ENCODE measurements at regions not wholly inside any gene's neighbourhood (a gene's known extent, or its start where the extent isn't known, plus 50 kb on each side); places are given as distances from the start of the nearest gene placed in this dataset.
"Not testable (repeated sequence)": the region's sequence is repeated elsewhere in the genome, so short reads cannot be mapped to it uniquely, and the experiment has no call there.

DNA sequence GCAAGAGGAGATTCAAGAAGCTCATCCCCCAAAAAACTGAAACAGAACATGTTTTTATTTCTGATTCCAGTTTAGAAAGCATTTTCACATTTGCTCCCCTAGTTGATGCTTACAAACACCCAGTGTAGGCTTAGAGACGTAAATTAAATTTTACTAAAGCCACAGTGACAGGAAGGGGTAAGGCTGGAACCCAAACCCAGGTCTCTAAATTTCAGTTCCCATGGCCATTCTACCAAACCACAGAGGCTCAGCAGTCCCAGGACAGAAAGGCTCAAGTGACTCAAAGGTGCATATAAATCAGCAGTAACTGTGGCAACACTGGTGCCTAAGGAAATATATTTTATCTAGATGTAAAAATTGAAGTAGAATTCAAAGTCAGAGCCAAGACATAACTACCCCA, 128.7 kb downstream of the CEP120 start:
- ChIA-PET CTCF (no interaction called here), POLR2A (no interaction called here)

DNA sequence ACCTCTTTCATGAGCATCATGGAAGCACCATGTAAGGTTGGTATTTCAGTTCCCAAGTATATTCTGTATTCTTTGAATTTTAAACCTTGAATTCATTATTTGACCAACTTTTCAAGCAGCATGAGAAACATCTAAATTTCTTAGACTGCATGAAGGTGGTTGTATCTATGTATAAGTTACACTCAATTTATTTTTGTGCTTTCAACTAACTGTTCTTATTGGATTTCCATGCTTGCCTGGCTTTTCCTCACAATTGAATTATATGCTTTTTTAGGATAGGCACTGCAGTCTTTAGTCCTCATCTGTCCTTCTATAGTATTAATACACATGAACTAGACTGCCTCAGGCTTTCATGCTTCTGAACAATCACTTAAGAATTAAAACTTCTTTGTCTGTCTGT, 134.0 kb downstream of the CEP120 start:
- ChIA-PET POLR2A (no interaction called here), CTCF (no interaction called here)

DNA sequence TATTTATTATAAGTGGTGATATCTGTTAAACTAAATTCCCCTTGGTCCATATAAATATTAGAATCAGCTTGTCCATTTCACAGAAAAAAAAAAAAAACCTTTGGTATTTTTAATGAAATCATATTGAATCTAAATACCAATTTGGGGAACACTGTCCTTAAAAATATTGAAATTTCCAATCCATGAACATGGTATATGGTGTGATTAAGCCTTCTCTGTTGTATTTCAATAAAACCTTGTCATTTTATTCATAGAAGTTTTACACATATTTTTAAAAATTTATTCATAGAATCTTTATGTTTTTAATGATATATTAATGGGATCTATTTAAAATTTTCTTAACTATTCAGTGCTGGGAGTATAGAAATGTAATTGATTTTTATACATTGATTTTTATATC, 135.3 kb downstream of the CEP120 start:
- CTCF ChIA-PET: no interaction called here
- POLR2A ChIA-PET: no interaction called here

DNA sequence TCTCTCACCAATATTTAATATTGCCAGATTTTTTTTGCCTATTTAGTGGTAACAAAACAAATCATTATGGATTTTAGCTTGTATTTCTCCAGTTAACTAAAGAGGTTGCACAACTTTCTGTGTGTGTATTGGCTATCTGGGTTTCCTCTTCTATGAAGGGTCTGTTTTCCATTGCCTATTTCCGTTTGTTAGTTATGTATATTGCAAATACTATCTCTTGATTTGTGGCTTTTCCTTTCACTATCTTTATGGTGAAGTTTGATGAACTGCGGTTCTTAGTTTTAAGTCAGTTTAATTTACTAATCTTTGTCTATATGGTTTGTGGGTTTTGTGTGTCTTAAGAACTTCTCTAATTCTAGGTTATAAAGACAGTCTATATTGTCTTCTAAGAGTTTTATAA, 136.3 kb downstream of the CEP120 start:
- CTCF ChIA-PET: no interaction called here
- POLR2A ChIA-PET: no interaction called here

DNA sequence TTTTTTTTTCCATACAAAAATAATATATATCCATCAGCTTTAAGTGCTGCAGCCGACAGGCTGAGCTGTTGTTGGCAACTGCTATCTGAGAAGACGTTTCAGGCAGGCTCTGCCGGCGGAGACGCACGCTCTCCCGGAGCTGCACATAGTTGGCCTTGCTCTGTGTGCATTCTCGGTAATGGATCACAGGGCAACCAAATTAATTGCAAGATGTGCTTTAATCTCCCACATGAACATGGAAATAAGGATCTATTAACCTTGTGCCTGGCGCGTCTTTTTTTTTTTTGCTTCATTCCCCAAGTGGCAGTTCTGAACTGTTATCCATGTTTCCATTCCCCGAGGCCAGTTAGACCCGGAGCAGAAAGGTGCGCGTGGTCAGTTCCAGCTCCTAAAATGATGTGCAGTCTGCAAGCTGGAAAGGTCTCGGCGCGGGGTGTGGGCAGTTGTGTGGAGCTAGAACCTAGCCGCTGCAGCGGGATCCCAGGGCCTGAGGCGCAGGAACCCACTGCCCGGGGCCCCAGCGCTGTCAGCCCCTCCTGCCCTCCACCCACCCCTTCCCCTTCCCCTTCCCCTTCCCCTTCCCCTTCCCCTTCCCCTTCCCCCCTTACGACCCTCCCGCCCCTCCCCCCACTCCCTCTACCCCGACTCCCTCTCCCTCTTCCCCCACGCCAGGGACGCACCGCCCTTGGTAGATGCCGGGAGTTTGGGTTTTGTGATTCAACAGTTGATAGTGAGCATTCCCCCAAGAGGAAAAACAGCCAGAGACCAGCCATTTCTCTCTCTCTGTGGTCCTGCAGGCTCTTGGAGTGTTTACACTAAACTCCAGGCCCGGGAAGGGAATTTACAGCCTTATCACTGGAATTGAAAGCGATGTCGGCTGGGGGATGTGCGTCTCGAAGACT, 137.8 kb downstream of the CEP120 start:
- CTCF ChIA-PET: no interaction called here

DNA sequence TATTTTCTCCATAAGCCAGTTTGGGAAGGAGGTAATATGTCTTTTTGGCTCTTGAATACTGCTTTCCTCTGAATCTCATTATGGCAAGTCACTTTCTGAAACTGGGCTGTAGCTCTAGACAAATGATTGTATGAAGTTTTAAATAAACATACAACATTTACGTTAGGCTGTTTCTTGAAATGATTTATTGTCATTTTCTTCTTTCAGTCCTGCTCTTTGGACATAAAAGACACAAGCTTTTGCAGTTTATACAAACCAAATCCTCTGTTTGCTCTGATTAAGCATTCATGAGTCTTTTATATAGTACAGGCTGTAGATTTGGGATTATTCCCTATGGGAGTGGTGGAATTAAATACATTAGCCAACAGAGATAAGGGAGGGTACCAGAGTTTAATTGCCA, 139.7 kb downstream of the CEP120 start:
- POLR2A ChIA-PET: no interaction called here
- CTCF ChIA-PET: no interaction called here

More for the DNA sequence above, 137.8 kb downstream of the CEP120 start:
- POLR2A ChIA-PET: no interaction called here

DNA sequence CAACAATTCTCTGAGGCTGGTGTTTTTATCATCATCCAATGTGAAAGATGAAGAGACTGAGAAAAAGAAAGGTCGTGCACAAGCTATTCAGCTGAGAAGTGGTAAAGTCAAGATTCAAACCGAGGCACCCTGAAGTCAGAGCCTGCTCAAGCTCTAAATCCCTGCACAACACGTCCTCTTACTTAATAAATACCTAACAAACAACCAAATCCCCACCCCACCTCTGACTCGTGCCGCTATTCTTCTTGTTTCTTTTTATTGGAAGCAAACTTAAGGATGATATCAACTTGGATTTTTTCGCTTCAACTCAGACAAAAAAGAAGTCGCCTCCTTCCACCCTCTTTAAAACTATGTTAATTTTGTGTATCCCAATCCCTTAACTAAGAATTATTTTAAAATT, 140.2 kb downstream of the CEP120 start:
- POLR2A ChIA-PET: no interaction called here
- CTCF ChIA-PET: no interaction called here

DNA sequence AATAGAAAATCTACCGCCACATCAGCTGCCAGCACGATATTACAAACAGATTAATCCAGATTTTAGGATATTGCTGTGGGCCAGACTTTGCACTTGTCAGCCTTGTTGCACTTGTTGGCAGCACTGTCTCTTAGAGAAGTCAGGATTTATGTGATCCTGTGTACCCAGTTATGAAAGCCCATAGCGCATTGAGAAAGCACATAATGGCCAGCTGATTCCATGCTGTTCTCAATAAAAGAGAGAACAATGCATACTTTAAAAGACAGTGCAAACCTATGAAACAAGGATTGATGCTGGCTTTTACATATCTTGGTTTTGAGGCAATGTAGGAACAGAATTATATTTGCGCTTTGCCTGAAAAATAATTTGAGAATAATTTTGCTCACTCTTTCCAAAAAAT, 140.8 kb downstream of the CEP120 start:
- CTCF ChIA-PET: no interaction called here

DNA sequence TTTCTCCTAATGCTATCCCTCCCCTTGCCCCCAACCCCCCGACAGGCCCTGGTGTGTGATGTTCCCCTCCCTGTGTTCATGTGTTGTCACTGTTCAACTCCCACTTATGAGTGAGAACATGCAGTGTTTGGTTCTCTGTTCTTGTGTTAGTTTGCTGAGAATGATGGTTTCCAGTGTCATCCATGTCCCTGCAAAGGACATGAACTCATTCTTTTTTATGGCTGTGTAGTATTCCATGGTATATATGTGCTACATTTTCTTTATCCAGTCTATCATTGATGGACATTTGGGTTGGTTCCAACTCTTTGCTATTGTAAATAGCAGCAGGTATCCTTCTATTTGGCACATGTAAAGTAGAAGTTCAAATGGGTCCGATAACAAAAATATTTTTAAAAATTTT, 142.3 kb downstream of the CEP120 start:
- POLR2A ChIA-PET, CTCF ChIA-PET: not testable (repeated sequence)

More for the DNA sequence above, 140.8 kb downstream of the CEP120 start:
- POLR2A ChIA-PET: no interaction called here

DNA sequence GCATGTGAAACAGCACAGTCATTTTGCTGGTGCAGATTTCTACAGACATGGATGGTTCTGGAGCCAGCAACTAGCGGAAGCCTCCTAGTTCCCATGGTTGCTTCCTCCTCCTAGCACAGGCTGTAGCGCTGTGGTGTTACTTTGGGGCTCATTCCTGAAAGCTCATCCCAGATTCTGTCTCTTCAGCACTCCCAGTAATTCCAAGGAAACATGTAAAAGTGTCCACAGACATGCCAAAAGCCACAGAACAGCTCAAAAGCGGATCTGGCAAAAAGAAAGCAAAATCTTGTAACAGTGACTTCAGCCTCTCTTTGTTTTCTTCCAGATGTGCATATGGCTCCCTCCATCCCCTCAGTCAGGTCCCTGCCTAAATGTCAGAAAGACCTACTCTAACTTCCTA, 144.1 kb downstream of the CEP120 start:
- ChIA-PET POLR2A (no interaction called here), CTCF (no interaction called here)

DNA sequence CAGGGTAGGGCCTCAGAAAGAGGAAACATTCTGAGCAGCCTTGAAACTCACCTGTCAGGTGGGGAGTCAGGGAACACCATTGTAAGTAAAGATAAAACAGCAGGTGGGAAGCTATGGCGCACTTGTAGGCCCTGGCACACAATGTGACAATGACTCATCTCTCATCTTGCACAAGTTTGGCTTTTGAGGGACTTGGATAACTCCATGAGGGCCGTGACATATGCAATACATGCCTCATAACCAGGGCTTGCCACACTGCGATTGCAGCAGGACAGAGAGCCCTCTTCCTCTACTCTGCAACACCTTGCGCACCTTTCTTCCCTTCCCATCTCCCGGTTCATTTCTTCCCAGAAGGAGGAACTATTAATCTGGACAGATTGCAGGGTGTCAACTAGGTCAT, 144.9 kb downstream of the CEP120 start:
- ChIA-PET POLR2A (no interaction called here), CTCF (no interaction called here)

DNA sequence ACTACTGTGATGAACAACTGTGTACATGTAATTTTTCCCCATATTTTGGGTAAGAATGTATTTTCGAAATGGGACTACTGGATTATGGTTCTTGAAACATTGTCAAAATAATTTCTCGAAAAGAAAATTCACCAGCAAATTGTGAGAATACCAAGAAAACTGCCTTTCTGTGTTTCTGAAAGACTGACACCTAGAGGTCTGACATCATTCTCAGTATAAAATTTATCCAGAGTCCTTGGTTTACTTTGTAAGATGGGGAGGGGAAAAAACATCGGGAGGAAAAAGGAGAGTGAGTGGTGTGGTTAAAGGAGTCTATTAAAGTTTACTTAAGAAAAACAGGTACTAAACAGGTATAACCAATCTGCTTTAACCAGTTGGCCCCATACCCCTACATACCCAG, 149.2 kb downstream of the CEP120 start:
- ChIA-PET CTCF (no interaction called here), POLR2A (no interaction called here)

DNA sequence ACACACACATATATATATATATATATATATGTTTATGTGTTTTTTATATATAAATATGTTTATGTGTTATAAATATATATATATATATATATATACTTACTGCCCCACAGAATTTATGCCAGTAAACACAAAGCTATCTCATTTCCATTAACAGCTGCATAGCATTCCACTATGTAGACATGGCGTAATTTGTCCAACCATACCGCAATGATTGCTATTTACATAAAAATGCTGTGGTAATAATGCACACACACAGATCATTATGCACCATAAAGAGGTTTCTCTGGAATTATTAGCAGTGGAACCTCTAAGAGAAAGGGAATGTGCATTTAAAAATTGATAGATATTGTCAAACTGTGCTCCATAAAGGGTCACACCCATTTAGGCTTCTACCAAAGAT, 150.1 kb downstream of the CEP120 start:
- ChIA-PET POLR2A (no interaction called here), CTCF (no interaction called here)

DNA sequence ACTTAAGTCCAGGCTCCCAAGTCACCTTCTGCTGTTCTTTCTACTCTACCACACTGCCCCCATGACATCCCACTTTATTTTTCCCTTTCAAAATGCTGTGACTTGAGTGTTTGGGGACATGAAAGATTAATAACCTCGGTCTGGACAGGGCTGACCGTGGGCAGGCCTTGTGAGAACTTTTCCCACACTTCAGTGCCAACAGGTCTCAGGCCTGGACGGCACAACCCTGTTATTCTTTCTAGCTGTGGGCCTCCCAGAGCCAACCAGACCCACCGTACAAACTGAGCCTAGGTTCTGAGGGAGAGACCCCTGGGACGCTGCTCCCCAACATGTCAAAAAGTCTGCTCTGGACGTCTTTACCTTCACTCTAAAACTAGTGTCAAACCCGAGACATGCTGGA, 153.4 kb downstream of the CEP120 start:
- ChIA-PET CTCF (no interaction called here), POLR2A (no interaction called here)

DNA sequence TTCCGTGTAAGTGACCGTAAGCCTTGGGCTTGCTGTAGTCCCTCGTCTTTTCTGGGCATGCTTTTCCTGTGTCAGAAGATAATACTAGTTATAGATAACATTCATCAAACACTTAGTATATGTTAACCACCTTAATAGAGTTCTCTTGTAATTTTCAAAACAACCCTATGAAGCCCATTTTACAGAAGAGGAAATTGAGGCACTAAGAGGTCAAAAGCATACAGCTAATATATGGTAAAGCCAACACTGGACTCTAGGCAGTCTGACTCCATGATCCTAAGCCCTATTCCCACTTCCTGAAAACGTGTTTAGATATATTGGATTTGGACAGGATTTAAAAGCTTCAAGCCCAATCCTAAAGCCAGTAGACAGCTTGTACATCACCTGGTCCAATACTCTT, 153.8 kb downstream of the CEP120 start:
- POLR2A ChIA-PET: no interaction called here
- CTCF ChIA-PET: no interaction called here

DNA sequence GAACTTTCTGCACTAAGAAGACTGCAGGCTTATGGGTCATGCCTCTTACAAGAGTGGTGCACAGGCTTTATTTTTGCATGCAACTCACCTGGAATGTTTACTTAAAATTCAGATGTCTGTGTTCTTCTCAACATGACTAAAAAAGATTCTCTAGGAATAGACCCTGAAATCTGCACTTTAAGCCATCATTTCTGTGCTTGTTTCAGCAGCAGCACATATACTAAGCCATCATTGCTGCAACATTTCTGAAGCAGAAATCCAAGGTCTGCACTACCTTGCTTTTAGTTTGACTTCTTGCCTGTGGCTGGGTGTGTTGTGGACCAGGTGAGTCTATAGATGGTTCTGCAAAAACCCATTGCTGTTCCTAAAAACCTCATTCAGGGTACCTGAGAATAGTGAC, 156.8 kb downstream of the CEP120 start:
- CTCF ChIA-PET: no interaction called here
- POLR2A ChIA-PET: no interaction called here

DNA sequence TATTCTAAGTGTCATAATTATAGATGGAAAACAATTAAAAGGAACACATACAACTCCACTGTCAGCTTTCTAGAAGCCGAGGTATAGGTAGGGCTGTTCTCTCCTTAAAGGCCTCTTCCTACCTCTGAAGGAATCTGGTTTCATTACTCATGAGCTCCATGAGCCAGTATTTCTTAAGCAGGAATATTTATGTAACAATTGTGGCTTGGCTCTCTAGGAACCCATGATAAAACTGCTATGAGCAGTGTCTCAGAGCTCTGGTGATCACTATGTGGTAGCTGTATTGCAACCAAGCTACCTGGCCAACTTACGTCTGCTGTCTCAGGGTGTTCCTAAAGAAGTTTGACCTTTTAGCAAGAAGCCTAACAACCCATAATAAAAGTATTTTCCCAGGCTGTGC, 157.7 kb downstream of the CEP120 start:
- ChIA-PET CTCF (no interaction called here), POLR2A (no interaction called here)

DNA sequence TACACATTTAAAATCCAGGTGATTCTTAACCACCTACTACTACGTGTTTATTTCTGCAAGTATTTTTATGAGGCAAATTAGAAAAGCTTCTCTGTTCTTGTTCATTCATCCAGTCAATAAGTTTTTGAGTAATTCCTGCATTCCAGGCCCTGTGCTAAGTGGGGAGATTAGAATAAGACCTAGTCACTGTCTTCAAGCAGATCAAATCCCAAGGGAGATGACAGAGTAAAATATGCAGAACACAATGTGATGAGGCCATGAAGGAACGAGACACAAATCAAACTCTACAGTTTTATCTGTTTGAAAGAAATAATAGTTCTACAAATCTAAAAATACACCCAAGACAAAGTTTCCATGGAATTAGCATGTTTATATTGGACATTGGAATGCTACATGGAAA, 158.8 kb downstream of the CEP120 start:
- POLR2A ChIA-PET: no interaction called here
- CTCF ChIA-PET: no interaction called here

DNA sequence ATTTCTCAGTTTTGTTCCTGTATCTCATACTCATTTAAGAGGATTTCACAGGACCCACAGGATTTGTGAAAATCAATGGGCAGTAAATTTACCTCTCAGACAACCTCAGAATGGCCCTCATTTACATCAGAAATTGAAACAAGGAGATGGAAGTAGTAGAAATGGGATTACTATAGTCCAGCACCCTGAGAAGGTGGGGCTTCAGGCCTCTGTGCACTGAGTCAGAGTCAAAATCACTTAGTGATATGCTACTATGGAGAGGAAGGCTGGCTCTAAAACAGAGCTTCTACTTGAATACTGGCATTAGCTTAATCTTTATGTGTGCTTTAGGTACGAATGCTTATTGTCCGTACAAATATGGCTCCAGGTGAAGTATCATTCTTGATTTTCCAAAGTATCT, 159.3 kb downstream of the CEP120 start:
- ChIA-PET CTCF (no interaction called here), POLR2A (no interaction called here)

DNA sequence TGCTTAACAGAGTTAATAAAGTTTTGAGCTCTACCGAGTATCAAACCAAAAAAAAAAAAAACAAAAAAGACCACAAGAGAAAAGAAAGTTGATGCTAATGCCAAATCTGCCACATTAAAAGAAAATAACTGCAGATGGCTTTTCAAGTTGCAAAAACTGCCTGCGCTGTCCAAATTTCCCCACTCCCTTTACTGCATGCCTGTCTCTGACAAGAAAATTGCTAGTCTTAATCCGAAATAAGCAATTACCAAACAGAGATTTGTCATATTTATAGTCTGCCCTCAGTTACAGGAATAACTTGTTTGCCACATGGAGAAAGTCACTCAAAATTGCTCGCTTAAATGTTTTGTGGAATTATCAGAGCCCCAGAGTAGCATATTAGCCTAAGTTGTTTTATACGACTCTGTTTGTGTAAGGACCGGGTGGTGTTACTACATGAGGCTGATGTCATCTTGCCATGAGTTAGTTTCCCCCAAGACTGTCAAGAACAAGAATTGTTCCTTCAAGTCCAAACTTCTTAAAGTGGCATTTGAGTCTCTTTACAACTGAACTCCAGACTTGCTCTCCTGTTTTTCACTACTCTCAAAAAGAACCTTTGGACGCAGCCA, 160.9 kb downstream of the CEP120 start:
- CTCF ChIA-PET: no interaction called here

DNA sequence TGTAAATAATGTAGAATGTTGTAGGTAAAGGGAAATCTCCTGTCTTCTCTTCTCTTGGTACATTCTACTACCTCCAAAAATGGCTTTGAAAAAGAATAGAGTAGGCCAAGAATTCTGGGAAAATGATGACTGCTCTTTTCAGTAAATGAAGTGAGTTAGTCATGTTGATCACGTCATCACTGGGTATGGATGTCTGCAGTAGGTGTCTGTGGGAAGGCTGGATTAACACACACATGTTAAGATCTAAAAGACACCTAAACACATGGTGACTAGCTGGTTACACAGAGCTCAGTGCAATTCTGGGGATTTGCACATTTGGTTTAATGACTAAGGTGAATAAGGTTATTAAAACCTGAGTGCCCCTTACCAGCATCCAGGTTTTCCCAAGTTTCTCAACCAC, 161.5 kb downstream of the CEP120 start:
- ChIA-PET POLR2A (no interaction called here), CTCF (no interaction called here)

More for the DNA sequence above, 160.9 kb downstream of the CEP120 start:
- POLR2A ChIA-PET: no interaction called here

DNA sequence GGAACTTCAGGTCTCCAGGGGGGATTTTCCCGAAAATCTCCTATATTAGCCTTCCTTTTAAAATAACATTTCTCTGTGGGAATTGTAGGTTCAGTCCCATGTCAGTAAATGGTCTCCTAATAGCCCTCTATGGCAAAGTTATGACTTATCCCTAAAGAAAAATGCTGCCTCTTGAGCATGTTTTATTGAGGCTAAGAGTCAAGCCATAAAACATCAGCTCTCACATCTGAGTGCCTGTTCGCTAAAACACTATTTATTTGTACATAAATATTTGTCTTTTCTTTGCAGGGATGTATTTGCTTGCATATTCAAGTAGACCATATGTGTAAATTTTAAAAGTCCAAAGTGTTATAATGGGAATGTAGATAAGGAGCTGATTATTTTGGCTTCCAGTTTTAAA, 160.4 kb downstream of the PRDM6 start:
- CTCF ChIA-PET: no interaction called here
- POLR2A ChIA-PET: no interaction called here
